NCI-H510A (cell line): ENCODE measurements at regions not wholly inside any gene's neighbourhood (a gene's known extent, or its start where the extent isn't known, plus 50 kb on each side); places are given as distances from the start of the nearest gene placed in this dataset.
"Not testable (repeated sequence)": the region's sequence is repeated elsewhere in the genome, so short reads cannot be mapped to it uniquely, and the experiment has no call there.

Experiments used
- DNase-seq: peaks from one replicate; lab custom pipeline; 2025; lab: John Stamatoyannopoulos, UW

DNA sequence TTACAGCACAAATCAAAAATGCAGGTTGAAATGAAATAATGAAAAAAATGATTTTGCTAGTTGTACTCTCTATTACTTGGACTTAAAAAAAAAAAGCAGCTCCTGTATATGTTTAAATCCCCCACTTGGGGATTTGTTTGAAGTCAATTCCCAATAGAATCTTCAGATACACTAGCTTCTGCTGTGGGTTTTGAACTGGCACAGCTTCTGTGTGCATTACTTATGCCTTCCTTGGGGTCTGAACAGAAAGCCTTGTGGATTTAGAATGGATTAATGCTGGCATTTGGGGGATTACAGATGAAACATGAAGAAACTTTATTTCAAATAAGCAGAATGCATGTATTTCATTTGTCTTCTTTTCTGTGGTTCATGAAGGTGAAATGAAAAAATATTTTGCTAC lies 513.2 kb upstream of the TBL1XR1 start:
- DNase-seq: no peak

DNA sequence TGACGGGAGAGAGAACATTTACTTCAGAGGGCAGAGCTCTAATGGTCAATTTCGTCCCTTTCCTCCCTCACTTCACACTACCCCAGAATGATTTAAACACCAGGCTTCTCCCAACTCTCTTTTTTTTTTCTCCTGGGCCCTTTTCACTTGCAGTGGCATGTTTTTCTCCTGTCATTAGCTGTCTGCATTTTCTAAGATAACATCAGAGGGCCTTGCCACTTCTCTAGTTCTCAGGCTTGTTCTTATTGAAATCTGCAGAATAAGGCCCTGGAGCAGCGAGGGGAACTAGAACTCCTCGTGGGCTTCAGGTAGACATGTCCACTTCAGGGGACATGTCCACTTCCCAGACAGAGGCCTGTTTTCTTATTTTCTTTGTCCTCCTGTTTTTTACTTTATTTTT lies 514.4 kb upstream of the TBL1XR1 start:
- DNase-seq: no peak

DNA sequence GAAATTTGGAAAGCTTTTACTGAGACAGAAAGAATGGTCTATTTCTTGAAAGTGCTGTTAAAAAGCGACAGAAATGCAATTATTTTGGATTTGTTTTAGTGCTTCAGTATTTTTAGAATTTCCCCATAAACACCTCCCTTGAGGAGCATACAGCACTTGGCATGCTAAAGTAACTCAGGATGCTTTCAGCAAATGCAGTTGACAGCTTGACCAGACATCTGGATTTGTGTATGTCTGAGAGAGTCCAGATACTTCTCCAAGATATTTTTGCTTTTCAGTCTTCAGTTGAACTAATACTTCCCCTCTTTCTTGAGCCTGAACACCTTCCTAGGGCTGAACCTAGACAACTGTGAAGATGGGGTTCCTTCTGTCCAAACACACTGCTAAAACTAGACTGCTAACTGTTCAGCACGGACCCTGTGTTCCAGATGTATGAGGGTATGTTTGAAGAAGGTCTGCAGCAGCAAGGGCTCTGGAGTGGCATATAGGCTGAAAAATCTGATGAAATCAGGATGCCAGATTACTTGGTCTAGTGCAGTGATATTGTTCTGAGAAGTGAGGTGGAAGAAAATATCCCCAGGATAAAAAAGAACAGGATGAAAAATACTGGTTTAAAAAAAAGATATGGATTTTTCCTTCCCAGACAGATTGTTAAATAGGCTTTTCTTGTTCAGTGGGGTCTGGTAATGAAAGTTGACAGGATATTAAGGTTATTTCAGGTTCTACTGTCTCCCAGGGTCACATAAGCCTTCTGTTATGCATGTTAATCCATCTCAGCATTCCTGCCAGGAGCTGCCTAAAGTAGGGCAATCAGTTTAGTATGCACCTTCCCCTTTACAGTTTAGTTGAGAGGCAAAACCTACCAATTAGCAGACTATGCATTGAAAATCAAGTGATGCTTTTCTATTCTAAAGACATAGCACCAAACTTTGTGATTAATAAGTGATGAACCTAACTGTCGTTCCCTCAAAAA lies 516.9 kb upstream of the TBL1XR1 start:
- no peak for DNase-seq

DNA sequence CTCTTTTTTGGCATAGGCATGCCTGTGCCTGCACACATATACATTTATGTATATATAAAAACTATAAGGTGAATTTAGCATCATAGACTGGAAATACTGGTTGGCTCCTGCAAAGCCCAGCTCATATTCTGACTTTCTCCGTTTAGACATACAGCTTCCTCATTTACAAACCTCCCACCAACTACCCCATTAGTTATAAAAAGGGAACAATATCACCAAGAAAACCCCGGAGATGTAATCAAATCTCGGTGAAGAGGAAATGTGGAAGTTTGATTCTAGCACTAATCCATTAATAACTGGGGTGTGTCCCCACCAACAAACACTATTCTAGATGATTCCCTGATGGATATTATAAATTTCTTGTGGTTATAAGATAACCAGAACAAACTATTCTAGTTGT lies 517.7 kb upstream of the TBL1XR1 start:
- DNase-seq: no peak

DNA sequence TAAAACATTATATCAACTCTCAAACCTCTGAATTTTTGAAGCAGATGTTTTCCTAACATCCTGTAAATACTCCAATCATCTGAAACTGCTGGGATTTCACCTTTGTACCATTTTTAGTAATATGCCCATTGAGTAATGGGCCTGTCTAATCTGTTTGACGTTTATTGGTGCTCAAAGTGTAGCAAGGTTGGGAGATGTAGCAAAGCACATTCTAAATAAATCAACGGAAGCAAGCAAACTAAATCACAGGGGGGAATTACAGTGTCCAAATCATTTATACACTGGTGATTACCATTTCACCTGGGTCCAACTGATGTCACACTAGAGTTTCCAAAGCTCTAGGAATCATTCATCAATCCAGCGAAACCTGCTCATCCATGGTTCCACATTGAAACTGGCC lies 518.7 kb upstream of the TBL1XR1 start:
- DNase-seq: no peak

DNA sequence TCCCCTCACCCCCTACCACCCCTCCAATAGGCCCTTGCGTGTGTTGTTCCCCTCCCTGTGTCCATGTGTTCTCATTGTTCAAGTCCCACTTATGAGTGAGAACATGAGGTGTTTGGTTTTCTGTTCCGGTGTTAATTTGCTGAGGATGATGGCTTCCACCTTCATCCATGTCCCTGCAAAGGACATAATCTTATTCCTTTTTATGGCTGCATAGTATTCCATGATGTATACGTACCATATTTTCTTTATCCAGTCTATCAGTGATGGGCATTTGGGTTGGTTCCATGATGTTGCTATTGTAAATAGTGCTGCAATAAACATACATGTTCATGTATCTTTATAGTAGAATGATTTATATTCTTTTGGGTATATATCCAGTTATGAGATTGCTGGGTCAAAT lies 523.6 kb upstream of the TBL1XR1 start:
- not testable (repeated sequence) for DNase-seq

DNA sequence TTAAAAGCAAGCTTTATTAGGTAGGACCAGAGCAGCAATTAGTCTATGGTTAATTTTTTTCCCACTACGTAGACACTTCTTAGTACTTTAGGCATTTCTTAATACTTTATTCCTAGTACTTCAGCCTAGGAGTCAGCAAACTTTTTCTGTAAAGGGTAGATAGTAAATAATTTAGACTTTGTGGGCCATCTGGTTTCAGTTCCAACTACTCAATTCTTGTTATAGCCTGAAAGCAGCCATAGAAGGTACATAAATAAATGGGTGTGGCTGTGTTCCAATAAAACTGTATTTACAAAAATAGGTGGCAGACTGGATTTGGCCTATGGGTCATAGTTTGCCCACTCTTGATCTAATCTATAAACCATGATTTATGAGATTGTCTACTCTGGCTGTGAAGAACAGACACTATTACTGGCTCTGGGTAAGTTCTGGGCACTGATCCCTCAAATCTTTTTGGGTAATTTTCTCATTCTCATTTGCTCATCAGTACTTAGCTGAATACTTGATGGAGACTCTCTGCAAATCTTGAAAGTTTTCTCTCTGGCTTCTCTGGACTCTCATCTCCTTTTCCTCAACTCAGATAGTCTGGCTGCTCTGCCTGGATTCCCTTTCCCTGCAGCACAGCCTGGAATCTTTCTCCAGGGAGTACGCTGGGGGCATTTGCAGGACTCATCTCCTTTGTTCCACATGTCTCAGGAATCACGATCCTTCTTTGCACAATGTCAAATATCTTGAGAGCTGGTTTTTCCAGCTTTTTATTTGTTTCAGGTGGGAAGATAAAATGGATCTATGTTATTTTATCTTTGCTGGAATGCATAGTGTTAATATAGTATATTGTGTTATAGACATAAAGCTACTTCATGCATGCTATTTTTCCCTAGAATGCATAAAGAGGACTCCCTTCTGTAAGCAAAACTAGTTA lies 524.8 kb upstream of the TBL1XR1 start:
- no peak for DNase-seq

DNA sequence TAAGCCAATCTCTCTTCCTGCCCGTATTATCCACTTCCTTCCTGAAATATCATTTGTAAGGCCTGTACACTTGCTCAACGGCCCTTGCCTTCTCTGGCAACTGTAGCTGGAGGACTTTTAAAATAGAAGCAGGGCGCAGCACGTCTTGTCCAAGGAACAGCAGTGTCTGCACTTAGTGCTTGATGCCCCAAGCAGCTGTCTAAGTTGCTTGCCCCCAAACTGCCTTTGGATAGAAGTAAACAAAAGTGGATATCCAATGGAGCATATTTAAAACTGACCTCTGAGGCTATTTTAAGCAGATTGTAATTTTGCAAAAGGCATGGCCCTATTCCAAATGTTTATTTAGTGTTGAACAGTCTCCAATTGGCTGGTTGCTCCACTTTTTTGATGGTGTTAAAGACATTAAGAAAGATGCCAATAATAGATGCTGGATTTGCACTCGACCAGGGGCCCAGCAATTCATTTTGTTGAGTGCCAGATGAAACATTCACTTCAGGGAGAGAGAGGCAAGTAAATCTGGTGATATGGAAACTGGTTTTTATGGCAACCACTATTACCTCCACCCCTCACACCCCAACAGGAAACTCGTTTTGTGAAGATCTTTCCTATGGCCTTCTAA lies 526.8 kb upstream of the TBL1XR1 start:
- DNase-seq: no peak

DNA sequence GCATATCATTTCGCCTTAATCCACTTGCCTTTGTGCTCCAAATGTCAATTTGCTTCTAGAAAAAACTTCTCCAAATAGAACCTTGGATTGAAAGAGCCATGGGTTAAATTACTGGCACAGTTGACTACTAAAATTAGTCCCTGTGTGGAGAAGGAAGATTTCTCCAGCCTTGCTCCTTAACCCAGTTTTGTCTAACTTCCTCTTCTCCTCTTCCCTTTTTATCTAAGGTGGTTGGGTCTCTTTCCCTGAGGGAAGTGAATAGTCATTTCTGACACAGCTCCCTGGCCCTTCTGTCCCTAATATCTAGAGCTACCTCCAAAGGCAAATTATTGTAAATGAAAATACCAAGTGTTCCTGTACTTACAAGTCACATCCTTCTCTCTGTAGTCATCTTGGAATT lies 527.9 kb upstream of the TBL1XR1 start:
- DNase-seq: no peak

DNA sequence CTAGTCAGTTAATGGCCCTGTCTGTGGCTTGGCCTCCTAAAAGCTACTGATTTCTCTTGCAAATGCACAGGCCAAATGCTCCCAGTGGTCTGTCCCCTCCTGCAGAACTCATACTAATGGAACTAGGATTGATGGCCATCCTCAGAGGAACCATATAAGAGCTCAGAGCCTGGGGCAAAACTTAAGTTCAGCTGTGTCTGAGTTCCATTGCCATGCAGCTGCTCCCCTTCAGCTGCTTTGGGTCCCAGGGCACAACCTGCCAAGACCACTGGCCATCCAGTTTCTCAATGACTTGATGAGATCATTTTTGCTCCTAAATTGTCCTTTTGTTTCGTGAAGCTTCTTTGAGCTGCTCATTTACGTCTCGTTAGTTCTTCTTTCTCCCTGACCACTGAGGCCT lies 529.5 kb upstream of the TBL1XR1 start:
- no peak for DNase-seq

DNA sequence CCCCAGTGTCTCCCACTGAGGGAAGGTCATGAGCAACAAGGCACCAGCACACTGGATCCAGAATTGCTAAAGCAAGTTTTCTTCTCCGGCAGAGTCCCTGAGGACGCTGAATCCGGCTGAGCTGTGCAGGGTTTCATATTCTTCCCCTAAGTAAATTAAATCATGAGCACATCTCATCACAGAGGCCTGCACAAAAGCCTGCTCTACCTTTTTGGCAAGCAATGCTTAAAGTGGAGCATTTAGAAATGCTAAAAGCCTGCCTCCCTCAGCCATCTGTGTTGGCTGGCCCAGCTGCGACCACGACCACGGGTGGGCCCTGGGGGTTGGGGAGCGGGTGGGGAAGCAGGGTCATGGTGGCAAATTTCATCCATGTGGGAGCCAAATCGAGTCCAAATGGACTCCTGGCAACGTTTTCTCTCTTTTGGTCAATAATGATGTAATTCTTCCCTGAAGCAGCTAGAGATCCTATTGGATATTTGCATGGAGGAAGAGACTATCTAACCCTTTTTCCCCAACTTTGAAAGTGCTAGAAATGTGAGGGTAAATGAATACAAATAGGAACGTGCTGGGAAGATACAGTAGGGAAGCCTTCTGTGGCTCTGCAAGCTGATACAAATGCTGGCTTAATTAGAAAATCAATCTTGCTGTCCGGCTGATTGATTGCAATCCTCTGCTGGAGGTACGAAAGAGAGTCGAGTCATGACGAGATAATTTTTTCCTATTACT lies 532.8 kb upstream of the TBL1XR1 start:
- DNase-seq: no peak

DNA sequence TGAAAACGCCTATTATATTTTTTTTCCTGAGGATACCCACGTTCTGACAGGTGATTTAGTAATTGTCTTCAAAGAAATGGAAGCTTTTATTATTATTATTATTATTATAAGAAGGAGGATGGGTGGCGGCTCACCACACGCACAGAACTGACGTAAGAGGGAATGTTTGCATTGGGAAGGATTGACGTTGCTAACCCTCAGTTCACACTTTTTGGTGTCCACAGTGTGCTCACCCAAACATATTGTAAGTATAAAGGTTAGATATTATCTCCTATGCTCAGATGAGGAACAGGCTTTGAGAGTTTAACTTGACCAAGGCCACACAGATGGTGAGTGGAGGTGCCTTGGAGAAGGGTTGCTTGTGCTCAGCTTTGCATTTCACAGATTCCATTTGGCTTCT lies 533.5 kb upstream of the TBL1XR1 start:
- DNase-seq: no peak

DNA sequence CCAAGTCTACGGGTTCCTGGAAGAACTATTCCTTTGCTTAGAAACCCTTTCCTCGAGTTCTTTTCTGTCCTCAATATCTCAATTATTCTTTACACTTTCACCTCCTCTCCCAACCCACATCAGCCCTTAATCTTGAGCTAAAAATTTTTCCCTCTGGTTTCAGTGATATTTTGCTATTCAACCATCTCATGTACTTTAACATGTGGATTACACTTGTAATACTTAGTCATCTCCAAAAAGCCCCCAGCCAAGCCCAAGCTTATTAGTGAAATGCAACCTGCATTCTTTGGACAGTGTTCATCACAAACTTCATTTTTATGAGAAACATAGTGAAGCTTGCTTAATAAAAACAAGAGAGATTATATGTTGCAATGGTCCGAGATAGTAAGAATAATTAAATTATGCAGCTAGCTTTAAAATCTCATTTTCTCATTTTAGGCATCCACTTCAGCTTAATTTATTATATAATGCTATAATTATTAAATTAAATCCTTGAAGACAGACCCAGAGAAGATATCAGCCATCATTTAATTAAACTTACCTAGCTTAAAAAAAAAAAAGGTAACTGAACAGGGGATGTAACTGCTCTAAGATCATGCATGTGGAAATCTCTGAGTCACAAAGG lies 534.5 kb upstream of the TBL1XR1 start:
- DNase-seq: no peak

DNA sequence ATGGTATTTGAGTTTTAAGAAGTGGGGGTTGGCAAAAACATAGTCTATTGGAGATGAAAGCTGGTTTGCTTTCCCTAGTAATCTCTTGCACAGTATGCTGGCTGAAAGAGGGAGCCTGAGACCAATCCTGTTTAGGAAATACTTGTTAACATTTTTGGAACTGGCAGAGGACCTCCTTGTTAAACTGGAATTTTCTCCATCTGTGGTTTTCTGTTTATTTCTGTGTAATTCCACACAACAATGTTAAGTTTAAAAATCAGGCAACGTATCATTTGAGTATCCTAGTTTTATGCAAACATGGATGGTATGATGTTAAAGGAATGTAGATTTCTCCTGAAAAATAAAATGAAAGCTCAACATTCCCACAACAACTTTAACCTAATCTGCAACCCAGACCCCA lies 536.0 kb upstream of the TBL1XR1 start:
- no peak for DNase-seq

DNA sequence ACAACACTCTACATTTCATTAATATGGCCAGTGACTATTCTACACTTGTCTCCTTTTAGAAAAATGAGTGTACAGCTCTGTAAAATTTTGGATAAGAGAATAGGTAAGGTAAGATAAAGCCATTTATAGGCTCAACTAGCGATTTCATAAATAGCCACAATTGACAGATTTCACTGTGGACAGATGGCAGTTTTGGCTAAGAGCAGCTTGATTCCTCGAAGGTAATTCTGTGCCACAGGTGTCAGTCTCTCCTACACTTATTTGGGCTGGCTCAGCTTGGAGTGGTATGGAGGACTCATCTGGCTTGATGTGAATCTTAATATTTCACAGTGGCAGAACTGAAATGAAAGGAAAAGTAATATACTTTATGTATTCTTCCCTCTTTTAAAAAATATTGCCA lies 536.7 kb upstream of the TBL1XR1 start:
- no peak for DNase-seq

DNA sequence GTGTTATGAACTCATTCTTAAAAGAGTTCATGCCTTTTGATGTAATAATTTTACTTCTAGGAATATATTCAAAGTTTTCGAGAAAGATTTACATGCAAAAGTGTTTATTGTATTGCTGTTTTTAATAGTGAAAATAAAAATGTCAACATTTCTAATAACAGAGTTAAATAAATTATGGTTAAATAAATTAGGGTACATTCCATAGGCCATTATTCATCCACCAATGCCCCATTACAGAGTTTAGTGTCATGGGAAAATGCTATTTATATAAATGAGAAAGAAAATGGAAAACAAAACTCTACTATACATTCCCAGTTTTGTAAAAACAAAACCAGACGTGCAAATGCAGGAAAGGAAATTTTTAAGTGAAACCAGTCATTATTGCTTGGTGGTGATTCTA lies 538.1 kb upstream of the TBL1XR1 start:
- no peak for DNase-seq

DNA sequence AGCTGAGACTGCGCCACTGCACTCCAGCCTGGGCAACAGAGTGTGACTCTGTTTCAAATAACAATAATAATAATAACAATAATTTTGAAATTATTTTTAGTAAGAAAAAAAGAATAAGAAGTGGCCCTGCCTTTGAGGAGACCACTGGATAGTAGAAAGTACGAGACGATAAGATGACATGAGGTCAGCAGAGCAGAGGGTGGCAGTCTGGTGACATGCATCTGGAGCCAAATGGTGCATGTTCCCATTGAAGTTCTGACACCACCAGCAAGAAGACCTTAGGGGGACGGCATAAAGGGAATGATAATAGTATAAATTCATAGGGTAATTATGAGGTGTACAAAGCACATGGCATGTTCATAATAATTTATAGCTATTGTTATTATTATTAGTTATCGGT lies 542.2 kb upstream of the TBL1XR1 start:
- no peak for DNase-seq

DNA sequence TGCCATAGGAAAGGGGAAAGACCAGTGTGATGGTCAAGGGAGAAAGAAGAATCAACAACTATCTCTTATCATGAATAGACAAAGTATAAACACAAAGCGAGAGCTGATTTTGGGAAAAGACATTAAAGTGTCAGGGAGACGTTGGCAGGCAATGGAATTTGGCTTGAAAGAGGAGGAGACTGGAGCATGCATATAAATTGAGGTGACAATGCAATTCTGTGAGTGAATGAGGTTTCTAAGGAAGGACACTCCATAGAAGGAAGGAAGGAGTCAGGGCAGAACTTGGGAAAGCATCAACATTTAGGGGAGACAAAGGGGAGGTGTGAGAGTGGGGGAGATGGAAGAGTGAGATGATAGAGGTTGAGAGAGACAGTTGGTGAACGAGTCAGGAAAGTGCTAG lies 543.0 kb upstream of the TBL1XR1 start:
- DNase-seq: no peak

DNA sequence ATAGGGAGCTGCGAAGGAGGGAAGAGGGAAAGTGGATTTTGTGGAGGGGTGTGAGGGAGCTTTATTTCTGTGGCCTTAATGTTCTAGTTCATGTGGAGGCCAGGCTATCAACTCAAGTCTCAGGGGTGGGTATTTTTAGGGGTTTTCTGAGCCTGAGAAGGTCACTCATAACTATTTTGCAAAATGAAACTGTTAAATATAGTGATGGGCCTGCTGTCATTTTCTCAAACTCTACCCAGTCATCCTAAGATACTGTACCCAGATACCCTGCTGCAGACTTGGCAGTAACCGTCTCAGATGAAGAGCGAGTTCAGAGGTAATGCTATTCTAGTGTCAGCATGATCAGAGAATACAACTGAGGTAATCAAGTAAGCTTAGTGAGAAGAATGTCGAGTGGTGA lies 545.0 kb upstream of the TBL1XR1 start:
- no peak for DNase-seq

DNA sequence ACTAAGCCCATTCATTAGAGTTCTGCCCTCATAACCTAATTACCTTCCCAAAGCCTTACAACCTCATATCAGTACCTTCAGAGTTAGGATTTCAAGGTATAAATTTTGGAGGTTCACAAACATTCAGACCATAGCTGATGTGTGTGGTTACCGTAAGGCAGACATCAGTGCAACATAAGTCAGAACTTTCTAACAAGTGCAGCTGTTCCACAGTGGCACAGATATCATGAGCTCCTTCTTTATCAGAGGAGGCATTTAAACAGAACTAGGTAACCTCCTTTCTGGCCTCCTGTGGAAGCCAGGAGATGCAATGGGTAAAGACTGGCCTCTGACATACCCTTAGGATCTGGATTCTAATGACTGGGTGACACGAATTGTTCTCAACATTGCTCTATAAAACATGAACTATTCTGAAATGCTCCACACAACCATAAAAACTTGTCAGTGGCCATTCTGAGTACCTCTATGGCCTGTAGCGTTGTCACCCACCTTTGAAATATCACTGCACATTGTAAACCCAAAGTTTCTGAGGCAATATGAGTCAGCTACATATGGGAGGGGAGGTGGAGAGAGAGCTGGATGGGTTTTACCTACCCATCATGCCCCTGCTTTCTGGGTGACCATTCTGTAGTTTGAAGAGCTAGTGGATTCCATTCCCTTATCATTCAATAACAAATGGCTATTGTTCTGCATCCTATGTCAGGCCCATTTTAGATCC lies 546.0 kb upstream of the TBL1XR1 start:
- no peak for DNase-seq
